HG03460 (cell line): ENCODE measurements at regions not wholly inside any gene's neighbourhood (a gene's known extent, or its start where the extent isn't known, plus 50 kb on each side); places are given as distances from the start of the nearest gene placed in this dataset.
A peak's percentile ranks its signal among the peaks of the same experiment; 100 is the strongest.

Experiments used
- ATAC-seq: cut with Tn5 transposase; IDR thresholded peaks from one replicate; pipeline ENCODE4 v1.9.1; 2021; ENCODE audit not compliant: unreplicated experiment

DNA sequence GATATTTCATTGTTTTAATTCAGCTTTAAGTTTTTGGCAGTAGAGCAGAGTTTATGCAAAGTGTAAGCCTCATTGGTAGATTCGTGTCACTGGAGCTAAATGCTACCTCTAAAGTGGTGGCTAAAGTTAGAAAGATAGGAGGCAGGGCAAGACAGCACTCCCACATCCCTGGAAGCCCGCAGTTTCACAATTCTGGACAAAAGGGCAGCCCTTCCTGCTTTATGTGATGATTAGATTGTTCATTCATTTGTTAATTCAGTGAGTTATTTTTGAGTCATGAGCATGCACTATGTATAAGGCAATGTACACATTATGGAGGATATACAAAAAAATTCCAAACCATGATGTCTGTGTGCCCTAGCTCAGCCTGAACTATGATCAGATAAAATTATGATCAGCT is 52.1 kb upstream of the EIF3M start:
- ATAC-seq: no peak

DNA sequence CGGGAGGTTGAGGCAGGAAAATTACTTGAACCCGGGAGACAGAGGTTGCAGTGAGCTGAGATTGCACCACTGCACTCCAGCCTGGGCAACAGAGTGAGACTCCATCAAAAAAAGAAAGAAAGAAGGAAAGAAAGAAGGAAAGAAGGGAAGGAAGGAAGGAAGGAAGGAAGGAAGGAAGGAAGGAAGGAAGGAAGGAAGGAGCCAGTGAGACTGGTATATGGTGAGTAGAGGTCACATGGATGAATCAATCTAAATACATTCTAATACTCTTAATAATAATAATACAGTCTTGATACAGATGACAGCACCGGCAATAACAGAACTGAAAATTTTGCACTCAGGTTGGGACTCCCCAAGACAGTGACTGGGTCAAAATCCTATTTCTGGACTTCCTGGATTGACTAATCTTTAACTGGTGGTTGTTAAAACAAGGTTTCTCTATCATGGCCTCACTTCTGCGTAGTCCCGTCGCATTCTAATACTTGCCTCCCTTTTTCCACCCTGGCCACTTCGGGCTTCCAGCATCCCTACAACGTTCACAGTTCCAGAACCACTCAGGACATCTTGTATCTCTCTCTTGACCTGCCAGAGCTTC is 53.5 kb upstream of the EIF3M start:
- peak; percentile 99 for ATAC-seq

DNA sequence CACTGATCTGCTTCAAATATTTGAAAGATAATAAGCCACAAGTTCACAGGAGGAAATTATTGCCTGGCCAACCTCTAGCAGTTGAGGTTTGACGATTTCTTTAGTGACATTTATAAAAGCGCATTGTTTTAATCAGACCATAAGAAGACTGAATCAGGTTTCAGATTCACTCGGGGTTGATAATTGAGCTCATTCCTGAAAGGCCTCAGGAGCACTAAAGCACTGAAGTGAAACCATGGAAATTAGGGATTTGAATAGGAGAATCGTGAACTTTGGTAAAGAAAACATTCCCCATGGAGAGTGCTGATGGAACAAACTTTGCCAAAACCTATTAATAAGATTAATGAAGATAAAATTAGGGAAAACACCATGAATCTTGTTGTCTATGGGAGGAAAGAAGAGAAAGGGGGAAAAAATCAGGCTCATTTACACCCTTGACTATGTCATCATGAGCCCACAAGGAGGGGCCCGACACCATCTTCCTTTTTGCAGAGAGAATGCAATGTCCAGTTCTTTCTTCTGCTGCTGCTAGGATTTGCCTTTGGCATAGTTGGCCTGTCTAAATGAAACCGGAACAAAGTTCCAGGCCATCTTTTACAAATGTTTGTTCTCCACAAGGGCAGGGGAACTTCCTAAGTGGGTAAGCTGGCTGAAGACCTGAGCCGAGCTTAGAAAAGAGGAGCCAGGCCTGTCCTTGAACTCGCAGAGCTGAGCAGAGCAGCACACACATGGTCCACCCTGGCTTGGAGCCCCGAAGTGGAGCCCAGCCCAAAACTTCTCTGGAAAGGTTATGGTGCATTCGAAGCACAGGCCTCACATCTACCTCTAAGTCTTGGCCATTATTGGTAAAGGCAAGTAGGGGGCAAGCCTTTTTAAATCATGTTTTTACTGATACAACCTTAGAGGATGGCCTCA is 56.1 kb upstream of the EIF3M start:
- no peak for ATAC-seq

DNA sequence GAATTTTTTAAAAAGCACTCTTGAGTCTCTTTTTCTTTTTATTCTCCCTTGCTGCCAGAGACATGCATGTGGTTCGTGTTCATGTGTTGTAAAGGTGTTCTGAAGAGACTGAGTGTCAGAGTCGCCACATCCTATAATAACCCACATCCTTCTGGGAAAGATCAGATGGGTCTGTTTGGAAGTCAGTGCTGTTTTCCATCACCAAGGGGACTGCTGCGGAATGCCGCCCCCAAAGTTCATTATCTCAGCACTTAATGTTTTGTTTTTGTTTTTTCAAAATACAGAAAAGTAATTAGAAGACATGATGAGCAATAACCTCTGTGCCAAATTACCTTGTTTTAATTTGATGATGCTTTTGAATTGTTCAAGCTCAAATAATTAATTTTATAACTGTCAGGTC is 56.9 kb upstream of the EIF3M start:
- ATAC-seq: no peak

DNA sequence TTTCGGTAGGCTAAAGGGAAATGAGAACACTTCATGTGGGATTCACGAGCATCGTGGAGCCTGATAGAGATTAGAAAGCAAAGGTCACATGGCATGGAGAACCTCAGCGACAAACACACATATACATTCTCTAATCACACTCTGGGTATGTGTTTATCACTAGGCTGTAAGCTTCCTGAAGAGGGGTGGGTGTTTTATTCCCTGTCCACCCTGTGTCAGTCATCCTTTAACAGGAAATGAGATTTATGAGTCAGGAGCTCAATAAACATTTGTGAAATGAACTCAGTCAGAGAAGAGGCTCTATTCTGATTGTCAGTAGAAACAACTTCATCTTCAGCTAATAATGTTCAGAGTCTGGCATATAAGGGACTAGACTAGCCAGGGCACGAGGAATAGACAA is 71.7 kb upstream of the EIF3M start:
- no peak for ATAC-seq

DNA sequence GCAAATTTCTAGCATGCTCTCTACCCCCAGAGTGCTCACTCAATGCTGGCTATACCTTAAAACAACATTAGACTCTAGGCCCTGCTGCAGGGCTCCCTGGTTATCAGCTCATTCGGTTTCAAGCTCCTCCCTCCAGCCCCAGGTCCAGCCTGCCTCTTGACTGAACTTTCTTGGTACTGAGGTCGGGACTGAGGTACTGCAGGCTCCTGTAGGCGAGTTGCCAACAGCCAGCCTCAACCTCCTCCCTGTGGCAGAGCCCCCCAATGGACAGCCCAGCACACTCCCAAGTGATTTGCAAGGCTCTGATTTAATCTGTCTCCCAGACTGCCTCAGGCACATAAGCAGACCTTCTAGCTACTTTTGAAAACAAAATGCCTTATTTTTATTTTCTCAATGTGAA is 73.6 kb upstream of the EIF3M start:
- ATAC-seq: no peak

DNA sequence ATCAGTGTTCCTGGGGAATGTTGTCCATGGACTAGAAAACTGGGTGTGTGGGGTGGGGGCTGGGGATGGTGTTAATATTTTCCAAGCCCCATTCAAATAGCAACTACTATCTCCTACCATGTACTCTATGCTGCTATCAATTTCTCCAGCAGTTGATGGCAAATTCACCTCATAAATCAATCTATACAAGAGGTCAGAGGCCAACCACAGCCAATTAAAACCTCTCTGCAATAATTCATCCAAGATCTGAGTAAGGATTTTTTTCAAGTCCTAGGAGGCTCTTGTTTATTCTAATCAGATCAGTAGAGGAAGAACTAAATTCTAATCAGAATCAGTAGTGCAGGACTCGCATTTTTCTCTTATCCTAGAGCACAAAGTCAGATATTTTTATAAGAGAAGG is 73.4 kb upstream of the WT1 start:
- ATAC-seq: no peak

DNA sequence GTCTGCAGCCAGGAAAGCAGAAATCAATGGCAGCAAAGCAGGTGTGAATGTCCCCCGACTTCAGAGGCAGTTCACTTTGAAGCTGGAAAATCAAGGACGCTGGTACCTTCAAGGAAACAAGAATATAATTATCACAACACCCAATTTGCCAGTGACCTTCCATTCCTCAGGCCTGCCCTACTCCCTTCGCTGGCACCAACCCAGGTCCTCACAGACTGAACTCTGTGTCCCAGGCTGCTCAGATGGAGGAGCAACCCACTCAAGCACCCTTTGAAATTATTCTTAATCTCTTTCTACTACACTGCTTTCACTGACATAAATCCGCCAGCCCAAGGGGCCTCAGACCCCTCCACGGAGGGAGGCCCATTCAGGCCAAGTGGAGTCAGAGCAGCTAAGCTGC is 64.7 kb upstream of the WT1 start:
- no peak for ATAC-seq

DNA sequence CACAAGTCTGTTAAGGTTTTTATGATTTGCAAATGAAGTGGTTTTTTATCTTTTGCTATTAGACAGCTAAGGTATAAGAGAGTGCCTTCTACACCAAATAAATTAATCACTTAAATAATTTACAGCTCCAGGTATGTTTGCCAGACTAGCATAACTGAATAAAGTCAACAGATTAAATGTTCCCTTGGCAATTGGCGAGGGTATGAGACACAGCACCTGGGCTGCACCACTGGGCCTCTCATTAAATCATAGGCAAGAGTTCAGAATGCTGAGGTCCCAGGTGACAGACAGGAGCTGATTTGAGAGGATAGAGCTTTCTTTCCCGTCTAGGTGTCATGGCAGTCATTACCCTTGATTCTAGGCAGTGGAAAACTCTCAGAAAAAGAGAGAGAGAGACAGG is 62.6 kb upstream of the WT1 start:
- no peak for ATAC-seq

DNA sequence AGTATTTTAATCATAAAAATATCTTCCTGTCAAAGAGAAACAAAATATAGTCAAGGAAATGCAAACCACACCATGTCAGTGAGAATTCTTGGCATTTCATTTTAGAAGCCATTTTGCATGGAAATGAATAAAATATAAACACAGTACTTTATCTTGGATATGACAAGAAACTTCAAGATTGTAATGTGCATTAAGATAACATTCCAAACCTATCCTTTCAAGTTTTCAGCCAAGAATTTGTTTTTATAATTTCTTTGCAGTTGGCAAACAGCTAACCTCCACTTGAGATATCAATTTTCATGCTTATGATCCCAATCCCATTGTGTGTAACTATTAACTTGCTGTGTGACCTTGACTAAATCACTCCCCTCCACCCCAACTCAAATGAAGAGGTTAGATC is 59.3 kb upstream of the WT1 start:
- no peak for ATAC-seq

DNA sequence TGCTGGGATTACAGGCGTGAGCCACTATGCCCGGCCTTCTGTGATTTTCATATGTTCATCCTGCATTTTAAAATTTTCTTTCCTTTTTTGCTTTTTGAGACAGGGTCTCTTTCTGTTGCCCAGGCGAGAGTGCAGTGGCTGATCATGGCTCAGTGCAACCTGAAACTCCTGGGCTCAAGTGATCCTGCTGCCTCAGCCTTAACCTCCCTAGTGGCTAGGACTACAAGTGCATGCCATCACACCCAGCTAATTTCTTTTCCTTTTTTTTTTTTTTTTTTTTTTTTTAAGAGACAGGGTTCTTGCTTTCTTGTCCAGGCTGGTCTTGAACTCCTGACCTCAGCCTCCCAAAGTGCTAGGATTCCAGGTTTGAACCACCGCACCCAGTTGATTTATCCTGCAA is 54.1 kb upstream of the WT1 start:
- no peak for ATAC-seq

DNA sequence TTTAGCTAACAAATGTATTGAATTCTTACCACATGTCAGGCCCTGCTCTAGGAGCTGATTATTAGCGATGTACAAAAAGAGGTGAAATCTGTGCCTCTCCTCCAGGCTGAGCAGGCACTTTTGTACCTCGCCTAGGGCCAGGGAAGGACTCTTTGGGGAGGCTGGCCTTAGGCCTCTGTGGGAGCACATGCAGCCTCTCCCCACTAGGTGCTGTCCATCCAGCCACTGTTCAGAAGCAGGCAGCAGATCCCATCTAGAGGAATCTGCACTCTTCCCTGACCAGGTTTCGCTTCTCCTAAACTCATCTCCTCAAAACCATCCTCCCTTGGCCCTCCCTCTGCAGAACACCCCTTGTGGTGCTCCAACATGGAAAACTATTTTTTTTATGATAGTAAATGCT is 51.9 kb upstream of the WT1 start:
- ATAC-seq: no peak

DNA sequence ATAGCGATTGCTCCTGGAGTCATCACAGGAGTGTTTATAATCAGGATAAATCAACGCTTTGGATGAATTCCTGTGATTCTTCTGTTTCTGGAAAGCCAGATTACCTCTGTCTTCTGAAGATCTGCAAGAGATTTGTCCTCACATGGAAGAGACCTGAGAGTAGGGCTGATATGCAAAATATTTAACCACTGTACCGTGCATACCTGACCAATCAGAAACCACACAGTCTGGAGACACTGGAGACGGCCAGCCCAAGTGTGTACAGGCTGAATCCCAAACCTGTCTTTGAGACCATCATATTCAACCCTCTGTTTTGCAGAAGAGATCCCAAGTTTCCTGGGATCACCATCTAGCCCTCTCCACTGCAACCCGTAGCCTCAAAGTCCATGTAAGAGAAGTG is 50.4 kb upstream of the WT1 start:
- ATAC-seq: no peak
